Muscle layer of colon (tissue), 2 donors: ENCODE measurements at regions not wholly inside any gene's neighbourhood (a gene's known extent, or its start where the extent isn't known, plus 50 kb on each side); places are given as distances from the start of the nearest gene placed in this dataset.

Source experiments
- H3K27ac ChIP-seq: one replicate; pipeline ENCODE4 v1.7.0; 2013; ENCODE audit warnings: low read depth, mild to moderate bottlenecking, low read length, moderate library complexity
- H3K27me3 ChIP-seq, 2 donors: one replicate each; pipeline ENCODE4 v1.7.0; 2013; ENCODE audit warnings: low read length in 2 of 2, mild to moderate bottlenecking in 2 of 2; ENCODE audit not compliant: insufficient read depth in 2 of 2, control insufficient read depth in 1 of 2
- H3K36me3 ChIP-seq: one replicate; pipeline ENCODE4 v1.7.0; 2013; ENCODE audit warnings: mild to moderate bottlenecking, low read length; ENCODE audit not compliant: insufficient read depth
- H3K4me1 ChIP-seq: one replicate; pipeline ENCODE4 v1.7.0; 2013; ENCODE audit warnings: mild to moderate bottlenecking, low read length; ENCODE audit not compliant: insufficient read depth
- H3K4me3 ChIP-seq, 2 donors: one replicate each; pipeline ENCODE4 v1.7.0; 2013; ENCODE audit warnings: low read length in 2 of 2, low read depth in 1 of 2, mild to moderate bottlenecking in 1 of 2, moderate library complexity in 1 of 2
- H3K9ac ChIP-seq: one replicate; pipeline ENCODE4 v1.7.0; 2013; ENCODE audit warnings: low read length
- H3K9me3 ChIP-seq: one replicate; pipeline ENCODE4 v1.7.0; 2013; ENCODE audit warnings: mild to moderate bottlenecking, low read length
- donor health status: abdominal sarcoma.
- donor health status: Adenocarcinoma of cecum.

GRCh38 chr21:35102488-35103371, 53.6 kb upstream of the RUNX1 start:
- Histone ChIP-seq H3K9me3 (no peaks in the 10 kb centered on the region), H3K27me3 (no peaks in the 10 kb centered on the region), H3K9ac (no peak overlapping the region), H3K36me3 (no peaks in the 10 kb centered on the region), H3K4me3 (no peak overlapping the region), H3K4me1 (no peaks in the 10 kb centered on the region), H3K27ac (no peak overlapping the region)

DNA sequence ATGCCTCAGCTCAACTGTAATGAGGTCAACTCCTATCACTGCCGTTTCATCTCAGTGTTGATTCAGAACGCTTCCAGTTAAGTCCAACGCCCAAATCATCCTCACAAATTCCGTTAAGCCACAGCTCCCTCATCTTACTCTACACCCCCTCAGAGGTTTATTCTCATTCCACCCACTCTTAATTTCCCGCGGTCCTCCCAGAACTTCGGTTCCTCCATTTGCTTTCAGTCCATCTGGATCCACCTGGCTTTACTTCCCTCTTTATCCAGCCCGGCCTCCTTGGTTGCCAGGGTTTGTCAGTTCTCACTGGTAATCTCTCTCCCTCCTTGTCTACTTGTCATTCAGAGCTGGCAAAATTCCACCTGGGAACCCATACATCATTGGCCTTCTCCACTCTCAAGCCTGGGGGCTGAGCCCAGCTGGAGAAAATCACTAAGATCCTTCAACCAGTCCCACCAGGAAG, 51.3 kb upstream of the RUNX1 start:
- Histone ChIP-seq H3K4me1 (no peaks in the 10 kb centered on the region), H3K9ac (no peak overlapping the region), H3K36me3 (no peaks in the 10 kb centered on the region), H3K27me3 (no peaks in the 10 kb centered on the region), H3K4me3 (no peak overlapping the region), H3K27ac (no peak overlapping the region), H3K9me3 (no peaks in the 10 kb centered on the region)

- Histone ChIP-seq H3K4me3 (no peak overlapping the region), H3K4me1 (no peaks in the 10 kb centered on the region), H3K27me3 (no peaks in the 10 kb centered on the region), H3K9ac (no peak overlapping the region), H3K27ac (no peak overlapping the region), H3K36me3 (no peaks in the 10 kb centered on the region), H3K9me3 (no peaks in the 10 kb centered on the region)
Observed at GRCh38 chr21:35099310-35099709, 50.2 kb upstream of the RUNX1 start.
